ENCODE measurements at regions not wholly inside any gene's neighbourhood (a gene's known extent, or its start where the extent isn't known, plus 50 kb on each side); places are given as distances from the start of the nearest gene placed in this dataset.

- H3K36me3 ChIP-seq (replicated peaks): no peaks in the 10 kb centered on the region
- no peak overlapping the region for H3K4me3 ChIP-seq (ENCODE audit: low read depth, low read length)
- TF ChIP-seq CTCF (IDR thresholded peaks at IDR 0.05; ENCODE audit: low read depth, low read length, missing control alignments): no peak
- in situ Hi-C loops (cut with HindIII; ENCODE audit: low pct_ligation_motif_present, low sequenced_read_pairs): no loop called here
- H3K27me3 ChIP-seq (replicated peaks): no peaks in the 10 kb centered on the region
- no peak for DNase-seq
- no peak overlapping the region for H3K27ac ChIP-seq
Observed at GRCh38 chr15:38721568-38721945, 156.9 kb upstream of the RASGRP1 start.

DNA sequence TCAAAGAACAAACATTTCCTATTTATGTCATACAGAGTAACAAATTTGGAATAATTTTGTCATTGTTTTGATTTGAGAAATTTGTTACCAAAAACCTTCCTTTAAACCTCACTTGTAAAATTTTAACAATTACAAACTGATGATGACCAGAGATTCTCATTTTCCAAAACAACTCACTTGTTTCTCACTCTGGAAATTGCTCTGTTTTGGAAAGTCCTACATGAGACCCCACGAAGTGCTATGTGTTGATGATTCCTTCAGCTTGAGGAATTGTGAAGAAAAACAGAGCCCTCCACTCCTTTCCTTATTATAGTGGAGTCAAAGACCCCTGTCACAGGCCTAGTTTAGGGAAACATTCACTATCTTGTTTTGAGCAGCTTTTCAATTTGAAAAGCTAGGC is 157.6 kb upstream of the RASGRP1 start:
- in situ Hi-C loops (cut with HindIII; ENCODE audit: low pct_ligation_motif_present, low sequenced_read_pairs): no loop called here
- no peak overlapping the region for H3K27ac ChIP-seq
- no peak for TF ChIP-seq CTCF (IDR thresholded peaks at IDR 0.05; ENCODE audit: low read depth, low read length, missing control alignments)
- no peak overlapping the region for H3K4me3 ChIP-seq (ENCODE audit: low read depth, low read length)
- no peak for DNase-seq
- no peaks in the 10 kb centered on the region for H3K27me3 ChIP-seq (replicated peaks)
- H3K36me3 ChIP-seq (replicated peaks): no peaks in the 10 kb centered on the region

DNA sequence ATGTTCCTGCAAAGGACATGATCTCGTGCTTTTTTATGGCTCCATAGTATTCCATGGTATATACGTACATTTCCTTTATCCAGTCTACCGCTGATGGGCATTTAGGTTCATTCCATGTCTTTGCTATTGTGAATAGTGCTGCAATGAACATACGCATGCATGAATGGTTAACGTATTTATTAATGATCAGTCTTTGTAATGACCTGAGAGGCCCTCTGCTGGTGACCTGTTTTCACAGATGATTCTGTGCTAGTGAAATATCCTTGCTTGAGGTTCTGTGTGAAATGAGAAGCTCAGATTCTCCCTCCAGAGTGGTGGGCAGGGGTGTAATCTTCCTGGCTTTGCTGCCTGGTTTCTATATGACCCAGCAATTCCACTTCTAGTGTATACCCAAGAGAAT is 160.2 kb upstream of the RASGRP1 start:
- H3K27me3 ChIP-seq (replicated peaks): no peaks in the 10 kb centered on the region
- peak; percentile 11 for TF ChIP-seq CTCF (IDR thresholded peaks at IDR 0.05; ENCODE audit: low read depth, low read length, missing control alignments)
- DNase-seq: no peak
- in situ Hi-C loops (cut with HindIII; ENCODE audit: low pct_ligation_motif_present, low sequenced_read_pairs): no loop called here
- H3K4me3 ChIP-seq (ENCODE audit: low read depth, low read length): no peak overlapping the region
- no peak overlapping the region for H3K27ac ChIP-seq
- no peaks in the 10 kb centered on the region for H3K36me3 ChIP-seq (replicated peaks)

- Histone ChIP-seq H3K27ac (no peak overlapping the region), H3K4me3 (ENCODE audit: low read depth, low read length) (no peak overlapping the region), H3K36me3 (replicated peaks) (no peaks in the 10 kb centered on the region), H3K27me3 (replicated peaks) (no peaks in the 10 kb centered on the region)
- no peak for TF ChIP-seq CTCF (IDR thresholded peaks at IDR 0.05; ENCODE audit: low read depth, low read length, missing control alignments)
- no peak for DNase-seq
- in situ Hi-C loops (cut with HindIII; ENCODE audit: low pct_ligation_motif_present, low sequenced_read_pairs): no loop called here
Observed at GRCh38 chr15:38726187-38726586, 161.6 kb upstream of the RASGRP1 start.

- Histone ChIP-seq H3K27me3 (replicated peaks) (no peaks in the 10 kb centered on the region), H3K27ac (no peak overlapping the region), H3K36me3 (replicated peaks) (no peaks in the 10 kb centered on the region), H3K4me3 (ENCODE audit: low read depth, low read length) (no peak overlapping the region)
- no peak for TF ChIP-seq CTCF (IDR thresholded peaks at IDR 0.05; ENCODE audit: low read depth, low read length, missing control alignments)
- in situ Hi-C loops (cut with HindIII; ENCODE audit: low pct_ligation_motif_present, low sequenced_read_pairs): no loop called here
- no peak for DNase-seq
Observed at GRCh38 chr15:38733331-38733730, 168.7 kb upstream of the RASGRP1 start.

DNA sequence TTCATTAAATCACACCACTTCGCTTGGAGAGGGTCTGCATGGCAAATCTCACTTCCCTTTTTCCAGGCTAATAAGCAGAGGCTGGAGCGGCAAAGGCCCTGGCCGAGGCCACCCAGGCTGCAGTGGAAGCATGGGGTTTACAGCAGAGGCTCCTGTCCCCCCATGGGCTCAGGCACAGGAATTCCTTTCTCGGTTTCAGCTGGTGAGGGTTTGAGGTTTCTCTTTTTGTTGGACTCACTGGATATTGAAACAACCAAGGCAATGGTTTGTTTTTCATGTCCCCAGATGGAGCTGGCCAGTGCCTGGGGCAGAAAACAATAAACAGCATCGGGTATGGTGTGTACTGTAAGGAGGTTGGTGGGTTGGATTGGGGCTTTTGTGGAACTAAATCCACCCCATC is 175.6 kb upstream of the RASGRP1 start:
- Histone ChIP-seq H3K36me3 (replicated peaks) (no peaks in the 10 kb centered on the region), H3K27ac (no peak overlapping the region), H3K27me3 (replicated peaks) (no peaks in the 10 kb centered on the region), H3K4me3 (ENCODE audit: low read depth, low read length) (no peak overlapping the region)
- no peak for DNase-seq
- in situ Hi-C loops (cut with HindIII; ENCODE audit: low pct_ligation_motif_present, low sequenced_read_pairs): no loop called here
- TF ChIP-seq CTCF (IDR thresholded peaks at IDR 0.05; ENCODE audit: low read depth, low read length, missing control alignments): no peak

Measured in brain microvascular endothelial cell (primary cell).